Keratinocyte (primary cell): ENCODE measurements at regions not wholly inside any gene's neighbourhood (a gene's known extent, or its start where the extent isn't known, plus 50 kb on each side); places are given as distances from the start of the nearest gene placed in this dataset.

Source experiments
- DNase-seq: peaks from one replicate; pipeline ENCODE4 v3.0.0-alpha.2; 2011; ENCODE audit warnings: low read depth, missing footprints, low spot score
- FAIRE-seq: peaks from 2 replicates; lab custom pipeline; 2011; peaks lifted over from hg19 to GRCh38; lab: Jason Lieb, UNC
- H2AFZ ChIP-seq: 2 replicates; pipeline ENCODE4 v1.6.0; 2012; ENCODE audit warnings: low read length, control low read depth, inconsistent platforms; ENCODE audit not compliant: control insufficient read depth
- H3K27ac ChIP-seq: 2 replicates; pipeline ENCODE4 v1.5.1; 2011; ENCODE audit warnings: low read length; ENCODE audit not compliant: control insufficient read depth, insufficient read depth
- H3K27me3 ChIP-seq: 3 replicates; pipeline ENCODE4 v1.6.0; 2011; ENCODE audit warnings: low read length; ENCODE audit not compliant: control insufficient read depth, insufficient read depth; ENCODE audit errors: extremely low read depth
- H3K36me3 ChIP-seq, 2 experiments: 2 replicates in 1 of 2; 3 replicates in 1 of 2; pipeline ENCODE4 v1.5.1; 2011; ENCODE audit warnings: low read length in 2 of 2, mild to moderate bottlenecking in 1 of 2; ENCODE audit not compliant: control insufficient read depth in 2 of 2, insufficient read depth in 2 of 2; ENCODE audit errors: extremely low read depth in 1 of 2
- H3K4me1 ChIP-seq: 3 replicates; pipeline ENCODE4 v1.5.1; 2011; ENCODE audit warnings: low read length; ENCODE audit not compliant: control insufficient read depth, insufficient read depth; ENCODE audit errors: extremely low read depth
- H3K4me2 ChIP-seq: 3 replicates; pipeline ENCODE4 v1.6.0; 2011; ENCODE audit warnings: low read depth, low read length; ENCODE audit not compliant: control insufficient read depth, insufficient read depth; ENCODE audit errors: extremely low read depth
- H3K4me3 ChIP-seq, 3 experiments: fragments of 200-600 bp in 1 of 3; sonication (generic) in 1 of 3; 2 replicates in 2 of 3; 3 replicates in 1 of 3; pipeline ENCODE4 v1.5.1; 2011 to 2016; ENCODE audit warnings: low read length in 3 of 3, mild to moderate bottlenecking in 3 of 3, control low read depth in 2 of 3, inconsistent platforms in 1 of 3, low read depth in 1 of 3, mixed read lengths in 1 of 3, mixed run types in 1 of 3, moderate library complexity in 1 of 3; ENCODE audit not compliant: control insufficient read depth in 2 of 3, insufficient read depth in 2 of 3; ENCODE audit errors: extremely low read depth in 1 of 3
- H3K79me2 ChIP-seq: 2 replicates; pipeline ENCODE4 v1.6.0; 2012; ENCODE audit warnings: low read length; ENCODE audit not compliant: control insufficient read depth, insufficient read depth
- H3K9ac ChIP-seq: 3 replicates; pipeline ENCODE4 v1.6.0; 2011; ENCODE audit warnings: low read length; ENCODE audit not compliant: control insufficient read depth, insufficient read depth; ENCODE audit errors: extremely low read depth
- H3K9me1 ChIP-seq: 3 replicates; pipeline ENCODE4 v1.6.0; 2011; ENCODE audit warnings: low read length; ENCODE audit not compliant: control insufficient read depth, insufficient read depth; ENCODE audit errors: extremely low read depth
- H3K9me3 ChIP-seq: 2 replicates; pipeline ENCODE4 v1.5.1; 2012; ENCODE audit warnings: low read depth, low read length; ENCODE audit not compliant: control insufficient read depth
- H4K20me1 ChIP-seq: 3 replicates; pipeline ENCODE4 v1.6.0; 2011; ENCODE audit warnings: low read length; ENCODE audit not compliant: control insufficient read depth, insufficient read depth; ENCODE audit errors: extremely low read depth
- EZH2 ChIP-seq: IDR thresholded peaks from one replicate; pipeline ENCODE4 v1.6.1; 2012; ENCODE audit warnings: inconsistent platforms, mild to moderate bottlenecking, low read length, moderate library complexity
- dilution Hi-C: fragments of 300-500 bp; cut with MboI; formaldehyde crosslinking; loops from one replicate; pipeline ENCODE4 v1.7.0; 2020; ENCODE audit warnings: low sequenced_read_pairs; ENCODE audit not compliant: extremely low pct_ligation_motif_present
- TF ChIP-seq, protein P1 (sequence below), 3 experiments: IDR thresholded peaks in 1 of 3; conservative IDR thresholded peaks in 1 of 3; optimal IDR thresholded peaks in 1 of 3; 2 replicates in 2 of 3; 3 replicates in 1 of 3; pipeline versions ENCODE3 to v1.5.1; 2011; ENCODE audit warnings: low read length in 3 of 3, mild to moderate bottlenecking in 3 of 3, moderate library complexity in 2 of 3, control low read depth in 1 of 3, inconsistent platforms in 1 of 3; ENCODE audit not compliant: insufficient read depth in 2 of 3; ENCODE audit errors: extremely low read depth in 1 of 3

DNA sequence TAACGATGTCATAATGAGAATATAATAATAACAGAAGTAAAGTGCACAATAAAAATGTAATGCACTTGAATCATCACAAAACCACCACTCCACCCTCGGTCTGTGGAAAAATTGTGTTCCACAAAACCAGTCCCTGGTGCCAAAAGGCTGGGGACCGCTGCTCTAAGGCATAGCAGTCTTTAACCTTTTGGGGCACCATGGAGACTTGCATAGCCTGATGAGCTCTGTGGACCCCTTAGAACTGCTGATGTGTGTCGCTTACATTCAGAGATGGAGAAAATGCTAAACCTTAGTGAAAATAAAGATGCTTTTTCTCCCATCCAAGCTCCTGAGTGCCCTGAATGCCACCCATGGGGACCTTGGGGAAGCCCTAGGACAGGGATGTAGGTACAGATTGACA lies 87.6 kb upstream of the SEPTIN5 start:
- no peak overlapping the region for H2AFZ ChIP-seq
- DNase-seq (no peak), FAIRE-seq (no peak)
- no peak overlapping the region for H3K4me2 ChIP-seq
- no peaks in the 10 kb centered on the region for H3K9me3 ChIP-seq
- dilution Hi-C loops = no loop called here
- no peaks in the 10 kb centered on the region for H3K79me2 ChIP-seq
- H3K27me3 ChIP-seq = no peaks in the 10 kb centered on the region
- TF ChIP-seq EZH2 = no peak
- TF ChIP-seq, protein P1, sequence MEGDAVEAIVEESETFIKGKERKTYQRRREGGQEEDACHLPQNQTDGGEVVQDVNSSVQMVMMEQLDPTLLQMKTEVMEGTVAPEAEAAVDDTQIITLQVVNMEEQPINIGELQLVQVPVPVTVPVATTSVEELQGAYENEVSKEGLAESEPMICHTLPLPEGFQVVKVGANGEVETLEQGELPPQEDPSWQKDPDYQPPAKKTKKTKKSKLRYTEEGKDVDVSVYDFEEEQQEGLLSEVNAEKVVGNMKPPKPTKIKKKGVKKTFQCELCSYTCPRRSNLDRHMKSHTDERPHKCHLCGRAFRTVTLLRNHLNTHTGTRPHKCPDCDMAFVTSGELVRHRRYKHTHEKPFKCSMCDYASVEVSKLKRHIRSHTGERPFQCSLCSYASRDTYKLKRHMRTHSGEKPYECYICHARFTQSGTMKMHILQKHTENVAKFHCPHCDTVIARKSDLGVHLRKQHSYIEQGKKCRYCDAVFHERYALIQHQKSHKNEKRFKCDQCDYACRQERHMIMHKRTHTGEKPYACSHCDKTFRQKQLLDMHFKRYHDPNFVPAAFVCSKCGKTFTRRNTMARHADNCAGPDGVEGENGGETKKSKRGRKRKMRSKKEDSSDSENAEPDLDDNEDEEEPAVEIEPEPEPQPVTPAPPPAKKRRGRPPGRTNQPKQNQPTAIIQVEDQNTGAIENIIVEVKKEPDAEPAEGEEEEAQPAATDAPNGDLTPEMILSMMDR (optimal IDR thresholded peaks at IDR 0.05 in 1 of 3, IDR thresholded peaks at IDR 0.05 in 1 of 3, conservative IDR thresholded peaks at IDR 0.05 in 1 of 3; ENCODE audit: extremely low read depth in 1 of 3, insufficient read depth in 2 of 3, low read length in 3 of 3) = no peak
- H3K4me3 ChIP-seq = no peak overlapping the region
- no peaks in the 10 kb centered on the region for H4K20me1 ChIP-seq
- no peak overlapping the region for H3K27ac ChIP-seq
- H3K9me1 ChIP-seq = no peaks in the 10 kb centered on the region
- H3K36me3 ChIP-seq = no peaks in the 10 kb centered on the region
- peaks cover 3% of the 10 kb centered on the region for H3K4me1 ChIP-seq
- no peak overlapping the region for H3K9ac ChIP-seq

DNA sequence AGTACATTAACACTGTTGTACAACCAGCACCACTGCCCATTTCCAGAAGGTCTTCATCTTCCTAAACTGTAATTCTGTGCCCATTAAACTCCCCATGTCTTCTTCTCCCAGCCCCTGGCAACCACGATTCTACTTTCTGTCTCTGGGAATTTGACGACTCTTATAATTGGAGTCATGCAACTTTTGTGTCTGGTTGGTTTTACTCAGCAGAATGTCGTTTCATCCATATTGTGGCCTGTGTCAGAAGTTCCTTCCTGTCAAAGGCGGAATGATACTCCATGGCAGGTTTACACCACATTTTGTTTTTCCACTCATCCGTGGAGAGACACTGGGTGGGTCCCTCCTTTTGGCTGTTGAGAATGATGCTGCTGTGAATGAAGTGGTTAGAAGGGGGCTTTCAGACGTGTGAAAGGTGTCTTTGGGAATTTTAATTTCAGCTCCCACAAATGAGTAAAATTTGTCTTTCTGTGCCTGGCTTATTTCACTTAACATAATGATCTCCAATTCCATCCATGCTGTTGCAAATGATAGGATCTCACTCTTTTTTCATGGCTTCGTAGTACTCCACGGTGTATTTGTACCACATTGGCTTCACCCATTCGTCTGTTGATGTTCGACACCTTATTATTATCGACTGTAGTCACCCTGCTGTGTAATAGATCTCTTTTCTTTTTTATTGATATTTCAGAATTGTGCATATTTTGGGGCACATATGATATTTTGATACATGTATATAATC lies 86.1 kb upstream of the SEPTIN5 start:
- dilution Hi-C loops = no loop called here
- Histone ChIP-seq H3K4me1 (peaks cover 14% of the 10 kb centered on the region), H3K9me1 (no peaks in the 10 kb centered on the region), H3K9ac (no peak overlapping the region), H3K4me2 (no peak overlapping the region), H4K20me1 (no peaks in the 10 kb centered on the region), H3K36me3 (no peaks in the 10 kb centered on the region), H3K79me2 (no peaks in the 10 kb centered on the region), H3K27me3 (no peaks in the 10 kb centered on the region), H3K9me3 (no peaks in the 10 kb centered on the region), H3K4me3 (no peak overlapping the region), H2AFZ (no peak overlapping the region), H3K27ac (no peak overlapping the region)
- FAIRE-seq = no peak
- no peak for TF ChIP-seq EZH2
- TF ChIP-seq, protein P1 (optimal IDR thresholded peaks at IDR 0.05 in 1 of 3, IDR thresholded peaks at IDR 0.05 in 1 of 3, conservative IDR thresholded peaks at IDR 0.05 in 1 of 3; ENCODE audit: extremely low read depth in 1 of 3, insufficient read depth in 2 of 3, low read length in 3 of 3) = no peak
- no peak for DNase-seq
